Lower leg skin (tissue), 4 donors: ENCODE measurements at regions not wholly inside any gene's neighbourhood (a gene's known extent, or its start where the extent isn't known, plus 50 kb on each side); places are given as distances from the start of the nearest gene placed in this dataset.

ENCODE experiments used
- DNase-seq, 2 donors: peaks; one replicate each; pipeline ENCODE4 v3.0.0-alpha.2; 2019; ENCODE audit warnings: low spot score in 2 of 2
- H3K4me3 ChIP-seq: fragments of 200-600 bp; sonication (generic); 2 replicates; pipeline ENCODE4 v1.5.1; 2017; ENCODE audit warnings: mild to moderate bottlenecking, low read depth; ENCODE audit not compliant: poor library complexity, severe bottlenecking
- POLR2A ChIP-seq, 2 donors: fragments of 450-650 bp; IDR thresholded peaks; one replicate each; pipeline ENCODE4 v1.6.1; 2016 to 2017; ENCODE audit warnings: antibody characterized with exemption in 2 of 2, mild to moderate bottlenecking in 1 of 2, moderate library complexity in 1 of 2
- WGBS, 2 donors: methylation state at CpG; one replicate each; pipeline ENCODE4 v1.1.5; 2018; 5-methylcytosine and 5-hydroxymethylcytosine counted together
- intact Hi-C: fragments of 100-400 bp; cut with DNase I; formaldehyde crosslinking; loops from one replicate; pipeline ENCODE4 v1.15.0; 2023; ENCODE audit warnings: low total_unique reads
- TF ChIP-seq, protein P1 (sequence below), 3 donors: fragments of 450-650 bp; IDR thresholded peaks; one replicate each; pipeline ENCODE4 v1.5.1; 2016; ENCODE audit warnings: antibody characterized with exemption in 3 of 3, mild to moderate bottlenecking in 3 of 3, moderate library complexity in 2 of 3

- peak in 1 of 2 donors; percentile 61 for DNase-seq
- WGBS, 2 donors = 57 to 58% methylated on average over 4 of the region's 4 CpGs
- intact Hi-C loops = no loop called here
- H3K4me3 ChIP-seq = no peak overlapping the region
- TF ChIP-seq POLR2A (IDR thresholded peaks at IDR 0.05) = no peak
- TF ChIP-seq, protein P1, sequence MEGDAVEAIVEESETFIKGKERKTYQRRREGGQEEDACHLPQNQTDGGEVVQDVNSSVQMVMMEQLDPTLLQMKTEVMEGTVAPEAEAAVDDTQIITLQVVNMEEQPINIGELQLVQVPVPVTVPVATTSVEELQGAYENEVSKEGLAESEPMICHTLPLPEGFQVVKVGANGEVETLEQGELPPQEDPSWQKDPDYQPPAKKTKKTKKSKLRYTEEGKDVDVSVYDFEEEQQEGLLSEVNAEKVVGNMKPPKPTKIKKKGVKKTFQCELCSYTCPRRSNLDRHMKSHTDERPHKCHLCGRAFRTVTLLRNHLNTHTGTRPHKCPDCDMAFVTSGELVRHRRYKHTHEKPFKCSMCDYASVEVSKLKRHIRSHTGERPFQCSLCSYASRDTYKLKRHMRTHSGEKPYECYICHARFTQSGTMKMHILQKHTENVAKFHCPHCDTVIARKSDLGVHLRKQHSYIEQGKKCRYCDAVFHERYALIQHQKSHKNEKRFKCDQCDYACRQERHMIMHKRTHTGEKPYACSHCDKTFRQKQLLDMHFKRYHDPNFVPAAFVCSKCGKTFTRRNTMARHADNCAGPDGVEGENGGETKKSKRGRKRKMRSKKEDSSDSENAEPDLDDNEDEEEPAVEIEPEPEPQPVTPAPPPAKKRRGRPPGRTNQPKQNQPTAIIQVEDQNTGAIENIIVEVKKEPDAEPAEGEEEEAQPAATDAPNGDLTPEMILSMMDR (IDR thresholded peaks at IDR 0.05) = no peak
Measured at GRCh38 chr3:195012100-195012499, 258.9 kb downstream of the XXYLT1 start.

- intact Hi-C loops = no loop called here
- WGBS, 2 donors = 89 to 94% methylated on average over 4 of the region's 4 CpGs
- no peak for TF ChIP-seq POLR2A (IDR thresholded peaks at IDR 0.05)
- TF ChIP-seq, protein P1 (IDR thresholded peaks at IDR 0.05) = no peak
- H3K4me3 ChIP-seq = no peak overlapping the region
- DNase-seq = peak in 1 of 2 donors; percentile 77
Measured at GRCh38 chr3:195012571-195012970, 258.4 kb downstream of the XXYLT1 start.

- WGBS, 2 donors = 89 to 90% methylated on average over 17 of the region's 17 CpGs
- H3K4me3 ChIP-seq = no peak overlapping the region
- DNase-seq = peak in 1 of 2 donors; percentile 53
- intact Hi-C loops = no loop called here
- TF ChIP-seq POLR2A (IDR thresholded peaks at IDR 0.05) = no peak
- TF ChIP-seq, protein P1 (IDR thresholded peaks at IDR 0.05) = no peak
Measured at GRCh38 chr3:195013411-195014361, 257.3 kb downstream of the XXYLT1 start.

- H3K4me3 ChIP-seq = no peak overlapping the region
- WGBS, 2 donors = 39 to 58% methylated on average over 5 of the region's 5 CpGs
- TF ChIP-seq, protein P1 (IDR thresholded peaks at IDR 0.05) = no peak
- TF ChIP-seq POLR2A (IDR thresholded peaks at IDR 0.05) = no peak
- DNase-seq = peak in 1 of 2 donors; percentile 42
- intact Hi-C loops = no loop called here
Measured at GRCh38 chr3:195015021-195015420, 255.9 kb downstream of the XXYLT1 start.

- H3K4me3 ChIP-seq = no peak overlapping the region
- TF ChIP-seq, protein P1 (IDR thresholded peaks at IDR 0.05) = no peak
- TF ChIP-seq POLR2A (IDR thresholded peaks at IDR 0.05) = no peak
- intact Hi-C loops = no loop called here
- DNase-seq = peak in 1 of 2 donors; percentile 52
- WGBS, 2 donors = 30 to 33% methylated on average over 4 of the region's 4 CpGs
Measured at GRCh38 chr3:195017151-195017550, 253.8 kb downstream of the XXYLT1 start.
